SU-DHL-6 (cell line): ENCODE measurements at regions not wholly inside any gene's neighbourhood (a gene's known extent, or its start where the extent isn't known, plus 50 kb on each side); places are given as distances from the start of the nearest gene placed in this dataset.

ENCODE experiments used
- H2AFZ ChIP-seq: fragments of 200-600 bp; sonication (generic); 2 replicates; pipeline ENCODE4 v1.6.1; 2014; ENCODE audit warnings: low read depth, mild to moderate bottlenecking, moderate library complexity, mixed read lengths, antibody characterized with exemption, low read length; ENCODE audit not compliant: severe bottlenecking
- H3F3A ChIP-seq: fragments of 200-600 bp; shearing (Covaris generic); 2 replicates; pipeline ENCODE4 v1.6.0; 2016; ENCODE audit warnings: antibody characterized with exemption, mild to moderate bottlenecking; ENCODE audit not compliant: insufficient read depth
- H3K27ac ChIP-seq: fragments of 200-600 bp; sonication (generic); 2 replicates; pipeline ENCODE4 v1.5.1; 2016; ENCODE audit warnings: low read depth, mild to moderate bottlenecking, low read length, moderate library complexity, mixed read lengths
- H3K27me3 ChIP-seq: fragments of 200-600 bp; sonication (generic), shearing (Covaris generic); 2 replicates; pipeline ENCODE4 v1.6.0; 2014; ENCODE audit warnings: mild to moderate bottlenecking, low read length
- H3K36me3 ChIP-seq: fragments of 200-600 bp; sonication (generic); 2 replicates; pipeline ENCODE4 v1.6.1; 2014; ENCODE audit warnings: mild to moderate bottlenecking, low read length, mixed read lengths
- H3K4me2 ChIP-seq: fragments of 300-600, 200-600 bp; shearing (Covaris generic), sonication (generic); 2 replicates; pipeline ENCODE4 v1.6.0; 2014; ENCODE audit warnings: low read length, low read depth, mild to moderate bottlenecking; ENCODE audit not compliant: poor library complexity, severe bottlenecking
- H3K4me3 ChIP-seq: fragments of 200-600 bp; sonication (generic); 2 replicates; pipeline ENCODE4 v1.5.1; 2014; ENCODE audit warnings: antibody characterized with exemption, low read length, mild to moderate bottlenecking, mixed read lengths; ENCODE audit not compliant: insufficient read depth, poor library complexity, severe bottlenecking
- H3K79me2 ChIP-seq: fragments of 200-600 bp; sonication (generic); 2 replicates; pipeline ENCODE4 v1.6.1; 2014; ENCODE audit warnings: mild to moderate bottlenecking, low read length, moderate library complexity; ENCODE audit not compliant: insufficient read depth
- H3K9ac ChIP-seq: fragments of 200-600 bp; sonication (generic); 2 replicates; pipeline ENCODE4 v1.7.0; 2014; ENCODE audit warnings: mild to moderate bottlenecking, low read length
- H3K9me2 ChIP-seq: fragments of 200-600 bp; sonication (generic); replicated peaks from 2 replicates; pipeline ENCODE4 v1.6.1; 2014; ENCODE audit warnings: low read length; ENCODE audit not compliant: insufficient read depth
- H3K9me3 ChIP-seq: fragments of 200-600 bp; sonication (generic); 2 replicates; pipeline ENCODE4 v1.6.1; 2014; ENCODE audit warnings: low read length, mixed read lengths; ENCODE audit not compliant: insufficient read depth
- H4K20me1 ChIP-seq: fragments of 200-600 bp; sonication (generic); 2 replicates; pipeline ENCODE4 v1.6.1; 2014; ENCODE audit warnings: low read depth, mild to moderate bottlenecking, antibody characterized with exemption, low read length, moderate library complexity, mixed read lengths
- EZH2phosphoT487 ChIP-seq: fragments of 200-600 bp; sonication (generic), shearing (Covaris generic); conservative IDR thresholded peaks from 2 replicates; pipeline ENCODE4 v1.6.1; 2018; ENCODE audit warnings: mild to moderate bottlenecking, antibody characterized with exemption, low read length, moderate library complexity, mixed read lengths
- TF ChIP-seq, protein P1 (sequence below): fragments of 200-600 bp; sonication (generic); IDR thresholded peaks from one replicate; pipeline ENCODE4 v1.5.1; 2017; ENCODE audit warnings: antibody characterized with exemption, mild to moderate bottlenecking, low read length, moderate library complexity; ENCODE audit not compliant: insufficient read depth, poor library complexity, severe bottlenecking

DNA sequence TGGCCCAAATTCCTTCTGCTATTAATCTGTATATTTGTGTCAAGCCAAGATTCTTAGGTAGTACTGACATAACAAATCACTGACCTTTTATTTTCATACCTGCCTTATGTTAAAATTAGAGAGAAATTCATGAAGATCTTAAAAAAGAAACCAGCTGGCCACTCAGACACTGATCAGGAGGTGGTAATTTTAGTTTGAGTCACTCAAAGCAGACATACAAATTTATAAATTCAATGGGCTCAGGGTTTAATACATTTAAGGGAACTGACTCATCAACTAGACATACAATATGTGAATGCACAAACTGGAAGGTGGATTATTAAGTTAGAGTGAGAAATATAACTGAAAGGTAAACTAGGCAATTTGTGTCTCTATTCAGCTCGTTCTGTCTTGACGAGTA lies 711.9 kb upstream of the EYS start:
- Histone ChIP-seq H3K4me3 (no peak overlapping the region), H2AFZ (no peak overlapping the region)

DNA sequence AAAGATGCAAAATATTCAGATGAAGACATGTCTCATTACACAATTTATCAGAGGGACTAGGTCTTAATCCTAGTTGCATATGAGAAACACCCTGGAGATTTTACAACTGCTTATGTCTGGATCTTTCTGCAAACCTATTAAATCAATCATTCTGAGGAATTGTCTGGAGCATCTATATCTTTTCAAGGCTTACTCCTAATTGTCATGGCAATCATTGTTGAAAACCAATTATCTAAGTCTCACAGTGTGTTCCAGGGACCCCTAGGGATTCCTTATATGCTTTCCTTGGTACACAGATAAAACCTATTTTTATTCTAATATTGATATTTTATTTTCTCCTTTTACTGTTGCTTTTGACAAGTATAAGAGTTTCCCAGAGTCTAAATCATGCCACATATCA lies 696.9 kb upstream of the EYS start:
- Histone ChIP-seq H3K9me2 (no peaks in the 10 kb centered on the region), H3K4me2 (no peak overlapping the region)

More for the DNA sequence above, 711.9 kb upstream of the EYS start:
- Histone ChIP-seq H3K4me2 (no peak overlapping the region), H3K9me2 (no peaks in the 10 kb centered on the region), H3K36me3 (no peaks in the 10 kb centered on the region; the same call in 1 of the 2 replicates), H4K20me1 (no peaks in the 10 kb centered on the region), H3F3A (no peaks in the 10 kb centered on the region), H3K27me3 (no peaks in the 10 kb centered on the region), H3K9me3 (no peaks in the 10 kb centered on the region), H3K9ac (no peak overlapping the region), H3K79me2 (no peaks in the 10 kb centered on the region), H3K27ac (no peak overlapping the region)
- TF ChIP-seq EZH2phosphoT487: no peak
- TF ChIP-seq, protein P1, sequence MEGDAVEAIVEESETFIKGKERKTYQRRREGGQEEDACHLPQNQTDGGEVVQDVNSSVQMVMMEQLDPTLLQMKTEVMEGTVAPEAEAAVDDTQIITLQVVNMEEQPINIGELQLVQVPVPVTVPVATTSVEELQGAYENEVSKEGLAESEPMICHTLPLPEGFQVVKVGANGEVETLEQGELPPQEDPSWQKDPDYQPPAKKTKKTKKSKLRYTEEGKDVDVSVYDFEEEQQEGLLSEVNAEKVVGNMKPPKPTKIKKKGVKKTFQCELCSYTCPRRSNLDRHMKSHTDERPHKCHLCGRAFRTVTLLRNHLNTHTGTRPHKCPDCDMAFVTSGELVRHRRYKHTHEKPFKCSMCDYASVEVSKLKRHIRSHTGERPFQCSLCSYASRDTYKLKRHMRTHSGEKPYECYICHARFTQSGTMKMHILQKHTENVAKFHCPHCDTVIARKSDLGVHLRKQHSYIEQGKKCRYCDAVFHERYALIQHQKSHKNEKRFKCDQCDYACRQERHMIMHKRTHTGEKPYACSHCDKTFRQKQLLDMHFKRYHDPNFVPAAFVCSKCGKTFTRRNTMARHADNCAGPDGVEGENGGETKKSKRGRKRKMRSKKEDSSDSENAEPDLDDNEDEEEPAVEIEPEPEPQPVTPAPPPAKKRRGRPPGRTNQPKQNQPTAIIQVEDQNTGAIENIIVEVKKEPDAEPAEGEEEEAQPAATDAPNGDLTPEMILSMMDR: no peak

DNA sequence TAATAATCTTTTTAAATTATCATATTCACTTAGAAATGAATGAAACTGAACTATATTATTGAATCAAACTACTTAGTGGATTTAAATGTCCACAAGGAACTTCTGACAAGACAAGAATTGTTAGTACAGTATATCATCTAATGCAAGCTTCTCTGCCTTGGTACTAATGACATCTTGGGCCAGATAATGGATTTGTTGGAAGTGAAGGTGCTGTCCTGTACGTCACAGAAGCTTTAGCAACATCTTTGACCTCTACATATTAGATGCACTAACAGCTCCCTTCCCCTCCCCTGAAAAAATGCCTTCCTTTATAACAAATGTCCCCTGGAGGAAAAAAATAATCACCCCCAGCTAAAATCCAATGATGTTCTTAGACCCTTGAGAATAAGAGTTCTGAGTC lies 695.8 kb upstream of the EYS start:
- Histone ChIP-seq H2AFZ (no peak overlapping the region), H3K4me3 (no peak overlapping the region), H3K9me2 (no peaks in the 10 kb centered on the region), H3F3A (no peaks in the 10 kb centered on the region), H3K79me2 (no peaks in the 10 kb centered on the region), H3K27me3 (no peaks in the 10 kb centered on the region), H3K9ac (no peak overlapping the region), H3K4me2 (no peak overlapping the region), H3K27ac (no peak overlapping the region), H3K9me3 (no peaks in the 10 kb centered on the region), H4K20me1 (no peaks in the 10 kb centered on the region), H3K36me3 (no peaks in the 10 kb centered on the region)
- TF ChIP-seq, protein P1: no peak
- TF ChIP-seq EZH2phosphoT487: no peak

More for the DNA sequence above, 696.9 kb upstream of the EYS start:
- no peaks in the 10 kb centered on the region for H3K79me2 ChIP-seq
- H4K20me1 ChIP-seq: no peaks in the 10 kb centered on the region
- no peaks in the 10 kb centered on the region for H3K27me3 ChIP-seq
- TF ChIP-seq, protein P1: no peak
- no peak for TF ChIP-seq EZH2phosphoT487
- H3F3A ChIP-seq: no peaks in the 10 kb centered on the region
- H3K9ac ChIP-seq: no peak overlapping the region
- no peak overlapping the region for H3K27ac ChIP-seq
- no peak overlapping the region for H2AFZ ChIP-seq
- no peaks in the 10 kb centered on the region for H3K9me3 ChIP-seq
- H3K36me3 ChIP-seq: no peaks in the 10 kb centered on the region
- no peak overlapping the region for H3K4me3 ChIP-seq
